Body of pancreas (tissue), 4 donors: ENCODE measurements at regions not wholly inside any gene's neighbourhood (a gene's known extent, or its start where the extent isn't known, plus 50 kb on each side); places are given as distances from the start of the nearest gene placed in this dataset.

ENCODE experiments used
- CTCF ChIP-seq, 7 experiments: fragments of 450-650 bp in 4 of 7; fragments of 200-600 bp in 3 of 7; sonication (generic) in 3 of 7; IDR thresholded peaks; one replicate each; pipeline ENCODE4 v1.5.1; 2016 to 2019; ENCODE audit warnings: antibody characterized with exemption in 7 of 7
- POLR2A ChIP-seq, 3 donors: fragments of 450-650 bp; IDR thresholded peaks; one replicate each; pipeline ENCODE4 v1.6.1; 2016; ENCODE audit warnings: antibody characterized with exemption in 3 of 3, mild to moderate bottlenecking in 2 of 3

- no peak for TF ChIP-seq POLR2A (IDR thresholded peaks at IDR 0.05)
- no peak for TF ChIP-seq CTCF (IDR thresholded peaks at IDR 0.05)
Measured at GRCh38 chr18:42425025-42425424, 470.0 kb downstream of the PIK3C3 start.
